ENCODE measurements at regions not wholly inside any gene's neighbourhood (a gene's known extent, or its start where the extent isn't known, plus 50 kb on each side); places are given as distances from the start of the nearest gene placed in this dataset.

DNA sequence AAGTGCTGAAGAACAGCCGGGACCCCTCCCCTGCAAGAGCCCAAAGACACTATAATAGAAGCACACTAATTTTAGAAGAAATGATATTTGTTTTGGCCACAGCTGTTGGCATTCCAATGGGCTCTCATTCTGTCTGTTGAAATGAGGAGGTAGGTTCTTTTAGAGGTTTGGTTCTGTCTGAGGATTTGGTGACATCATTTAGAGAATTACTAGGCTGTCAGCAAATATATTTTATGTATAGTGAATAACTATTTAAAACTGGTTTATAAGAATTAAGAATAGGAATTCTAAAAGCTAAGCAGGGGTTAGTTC is 200.7 kb upstream of the SLC38A2 start:
- Mint-ChIP-seq H3K4me3 (ENCODE audit: low read depth, unreplicated experiment) (no peak overlapping the region), H3K27ac (ENCODE audit: unreplicated experiment) (no peak overlapping the region), H3K9me3 (ENCODE audit: low read depth, unreplicated experiment) (no peaks in the 10 kb centered on the region), H3K27me3 (ENCODE audit: unreplicated experiment) (no peaks in the 10 kb centered on the region), H3K4me1 (ENCODE audit: low read depth, unreplicated experiment) (no peaks in the 10 kb centered on the region), H3K36me3 (ENCODE audit: insufficient read depth, unreplicated experiment) (no peaks in the 10 kb centered on the region)
- TF ChIP-seq, protein P1, sequence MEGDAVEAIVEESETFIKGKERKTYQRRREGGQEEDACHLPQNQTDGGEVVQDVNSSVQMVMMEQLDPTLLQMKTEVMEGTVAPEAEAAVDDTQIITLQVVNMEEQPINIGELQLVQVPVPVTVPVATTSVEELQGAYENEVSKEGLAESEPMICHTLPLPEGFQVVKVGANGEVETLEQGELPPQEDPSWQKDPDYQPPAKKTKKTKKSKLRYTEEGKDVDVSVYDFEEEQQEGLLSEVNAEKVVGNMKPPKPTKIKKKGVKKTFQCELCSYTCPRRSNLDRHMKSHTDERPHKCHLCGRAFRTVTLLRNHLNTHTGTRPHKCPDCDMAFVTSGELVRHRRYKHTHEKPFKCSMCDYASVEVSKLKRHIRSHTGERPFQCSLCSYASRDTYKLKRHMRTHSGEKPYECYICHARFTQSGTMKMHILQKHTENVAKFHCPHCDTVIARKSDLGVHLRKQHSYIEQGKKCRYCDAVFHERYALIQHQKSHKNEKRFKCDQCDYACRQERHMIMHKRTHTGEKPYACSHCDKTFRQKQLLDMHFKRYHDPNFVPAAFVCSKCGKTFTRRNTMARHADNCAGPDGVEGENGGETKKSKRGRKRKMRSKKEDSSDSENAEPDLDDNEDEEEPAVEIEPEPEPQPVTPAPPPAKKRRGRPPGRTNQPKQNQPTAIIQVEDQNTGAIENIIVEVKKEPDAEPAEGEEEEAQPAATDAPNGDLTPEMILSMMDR (IDR thresholded peaks at IDR 0.05; ENCODE audit: unreplicated experiment) = no peak
- CTCF ChIA-PET = no interaction called here
- no peak for DNase-seq
- intact Hi-C loops (cut with micrococcal nuclease; ENCODE audit: unreplicated experiment) = no loop called here
- BruUV-seq (replicated peaks) = no TSS peak

DNA sequence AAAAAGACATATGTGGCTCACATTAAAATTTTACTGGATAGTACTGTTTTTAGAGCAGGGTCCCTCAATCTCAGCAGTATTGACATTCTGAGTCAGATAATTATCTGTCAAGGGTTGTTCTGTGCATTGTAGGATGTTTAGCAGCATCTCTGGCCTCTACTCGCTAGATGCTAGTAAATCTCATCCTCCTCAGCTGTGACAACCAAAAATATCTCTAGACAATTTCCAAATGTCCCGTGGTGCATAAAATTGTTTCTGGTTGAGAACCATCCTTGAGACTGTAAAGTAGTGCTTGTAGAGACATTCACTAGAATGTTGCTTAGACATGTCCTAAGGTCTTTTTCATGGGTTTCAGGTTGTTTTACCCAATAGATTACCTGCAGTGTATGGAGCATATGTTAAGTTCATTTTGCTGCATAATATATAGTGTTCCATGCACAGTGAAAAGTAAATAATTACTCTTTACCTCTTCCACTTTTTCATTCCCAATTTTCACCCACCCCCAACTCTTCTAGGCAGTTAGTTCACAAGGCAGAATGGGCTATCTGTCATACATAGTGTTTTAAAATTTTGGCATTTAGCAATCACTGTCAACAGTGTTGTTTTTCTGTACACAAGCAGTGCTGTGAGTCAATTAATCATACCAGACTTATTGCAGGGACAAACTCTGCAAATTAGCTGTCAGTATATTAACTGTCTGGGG is 200.2 kb upstream of the SLC38A2 start:
- no TSS peak for BruUV-seq (replicated peaks)
- H3K27ac Mint-ChIP-seq (ENCODE audit: unreplicated experiment) = no peak overlapping the region
- intact Hi-C loops (cut with micrococcal nuclease; ENCODE audit: unreplicated experiment) = no loop called here

DNA sequence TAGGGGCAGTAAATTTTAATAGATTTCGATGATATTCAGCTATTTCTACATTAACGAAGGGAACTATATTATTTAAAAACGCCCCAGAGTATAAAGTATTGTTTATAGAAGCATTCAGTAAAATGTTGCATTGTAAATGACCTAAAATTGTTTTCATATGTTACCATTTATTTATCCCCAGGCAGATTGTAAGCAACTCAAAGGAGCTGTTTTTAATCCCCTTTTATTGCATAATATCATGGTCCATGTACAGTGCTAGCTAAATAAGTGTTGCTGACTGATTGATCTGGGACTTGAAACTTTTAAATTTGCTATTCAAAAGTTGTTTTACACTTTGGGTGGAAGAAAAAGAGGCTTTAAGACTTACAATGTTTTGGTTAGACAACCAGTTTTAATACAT is 199.0 kb upstream of the SLC38A2 start:
- intact Hi-C loops (cut with micrococcal nuclease; ENCODE audit: unreplicated experiment) = no loop called here
- no peak overlapping the region for H3K4me3 Mint-ChIP-seq (ENCODE audit: low read depth, unreplicated experiment)
- CTCF ChIA-PET = no interaction called here
- no peaks in the 10 kb centered on the region for H3K36me3 Mint-ChIP-seq (ENCODE audit: insufficient read depth, unreplicated experiment)
- BruUV-seq (replicated peaks) = no TSS peak
- DNase-seq = no peak
- TF ChIP-seq, protein P1 (IDR thresholded peaks at IDR 0.05; ENCODE audit: unreplicated experiment) = no peak
- H3K27me3 Mint-ChIP-seq (ENCODE audit: unreplicated experiment) = no peaks in the 10 kb centered on the region
- H3K4me1 Mint-ChIP-seq (ENCODE audit: low read depth, unreplicated experiment) = no peaks in the 10 kb centered on the region
- H3K27ac Mint-ChIP-seq (ENCODE audit: unreplicated experiment) = no peak overlapping the region
- H3K9me3 Mint-ChIP-seq (ENCODE audit: low read depth, unreplicated experiment) = no peaks in the 10 kb centered on the region

More for the DNA sequence above, 200.2 kb upstream of the SLC38A2 start:
- Mint-ChIP-seq H3K36me3 (ENCODE audit: insufficient read depth, unreplicated experiment) (no peaks in the 10 kb centered on the region), H3K9me3 (ENCODE audit: low read depth, unreplicated experiment) (no peaks in the 10 kb centered on the region), H3K4me3 (ENCODE audit: low read depth, unreplicated experiment) (no peak overlapping the region), H3K27me3 (ENCODE audit: unreplicated experiment) (no peaks in the 10 kb centered on the region), H3K4me1 (ENCODE audit: low read depth, unreplicated experiment) (no peaks in the 10 kb centered on the region)
- TF ChIP-seq, protein P1 (IDR thresholded peaks at IDR 0.05; ENCODE audit: unreplicated experiment) = no peak
- DNase-seq = no peak
- CTCF ChIA-PET = no interaction called here

DNA sequence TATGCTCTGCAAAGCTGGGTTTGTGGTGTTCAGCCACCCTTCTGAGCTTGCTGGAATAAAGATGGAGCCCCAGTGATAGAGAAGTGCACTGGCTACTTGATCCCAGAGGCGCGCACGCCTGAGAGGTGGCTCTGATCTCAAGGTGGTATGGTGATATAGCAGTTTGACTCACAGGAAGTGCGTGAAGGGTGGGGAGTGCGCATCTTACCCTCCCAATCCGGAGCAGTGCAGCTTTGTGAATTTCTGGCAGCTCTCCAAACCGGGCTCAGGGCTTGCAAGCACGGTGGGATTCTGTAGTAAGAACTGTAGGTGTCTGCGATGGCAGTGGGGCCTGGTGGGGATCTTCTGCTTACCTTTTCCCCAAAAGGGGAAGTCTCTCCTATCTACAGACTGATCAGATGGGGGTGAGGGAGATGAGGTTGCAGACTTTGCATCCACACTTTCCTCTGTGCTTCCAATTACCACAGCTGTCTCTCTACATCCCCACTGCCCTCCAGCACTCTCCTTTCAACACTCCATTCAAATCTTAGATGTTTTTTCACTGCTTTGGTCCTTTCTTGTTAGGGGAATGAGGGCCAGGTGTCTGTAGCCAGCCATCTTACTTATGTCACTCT is 197.4 kb upstream of the SLC38A2 start:
- no peaks in the 10 kb centered on the region for H3K4me1 Mint-ChIP-seq (ENCODE audit: low read depth, unreplicated experiment)

More for the DNA sequence above, 197.4 kb upstream of the SLC38A2 start:
- no TSS peak for BruUV-seq (replicated peaks)
- Mint-ChIP-seq H3K9me3 (ENCODE audit: low read depth, unreplicated experiment) (peaks cover 6% of the 10 kb centered on the region), H3K36me3 (ENCODE audit: insufficient read depth, unreplicated experiment) (no peaks in the 10 kb centered on the region), H3K27me3 (ENCODE audit: unreplicated experiment) (no peaks in the 10 kb centered on the region), H3K4me3 (ENCODE audit: low read depth, unreplicated experiment) (no peak overlapping the region), H3K27ac (ENCODE audit: unreplicated experiment) (no peak overlapping the region)
- DNase-seq = no peak
- intact Hi-C loops (cut with micrococcal nuclease; ENCODE audit: unreplicated experiment) = no loop called here
- CTCF ChIA-PET = no interaction called here
- TF ChIP-seq, protein P1 (IDR thresholded peaks at IDR 0.05; ENCODE audit: unreplicated experiment) = no peak

All from Calu3 (cell line).